Osteocyte (in vitro differentiated cells): ENCODE measurements at regions not wholly inside any gene's neighbourhood (a gene's known extent, or its start where the extent isn't known, plus 50 kb on each side); places are given as distances from the start of the nearest gene placed in this dataset.

Source experiments
- DNase-seq: peaks from one replicate; pipeline ENCODE4 v3.0.0; 2021; ENCODE audit warnings: mixed read lengths; ENCODE audit not compliant: unreplicated experiment; ENCODE audit errors: extremely low spot score
- H3K27ac Mint-ChIP-seq: one replicate; pipeline ENCODE4 v1.8.0; 2021; ENCODE audit warnings: mild to moderate bottlenecking, mixed read lengths; ENCODE audit not compliant: unreplicated experiment
- H3K27me3 Mint-ChIP-seq: one replicate; pipeline ENCODE4 v1.8.0; 2021; ENCODE audit warnings: mixed read lengths; ENCODE audit not compliant: unreplicated experiment
- H3K36me3 Mint-ChIP-seq: one replicate; pipeline ENCODE4 v1.8.0; 2021; ENCODE audit warnings: mixed read lengths; ENCODE audit not compliant: unreplicated experiment
- H3K4me1 Mint-ChIP-seq: one replicate; pipeline ENCODE4 v1.8.0; 2021; ENCODE audit warnings: mixed read lengths; ENCODE audit not compliant: unreplicated experiment
- H3K4me3 Mint-ChIP-seq: one replicate; pipeline ENCODE4 v1.8.0; 2021; ENCODE audit warnings: mild to moderate bottlenecking, moderate library complexity, mixed read lengths; ENCODE audit not compliant: unreplicated experiment
- H3K9me3 Mint-ChIP-seq: one replicate; pipeline ENCODE4 v1.8.0; 2021; ENCODE audit warnings: mixed read lengths; ENCODE audit not compliant: unreplicated experiment
- CTCF ChIP-seq: fragments of 200-600 bp; sonication (generic); IDR thresholded peaks from 2 replicates; pipeline ENCODE4 v1.5.0; 2021; ENCODE audit warnings: antibody characterized with exemption, mild to moderate bottlenecking, moderate library complexity

GRCh38 chr15:61301701-61302100 is 72.6 kb upstream of the RORA start:
- Mint-ChIP-seq H3K27me3 (peaks cover 5% of the 10 kb centered on the region), H3K27ac (no peak overlapping the region), H3K4me1 (no peaks in the 10 kb centered on the region), H3K9me3 (no peaks in the 10 kb centered on the region), H3K36me3 (no peaks in the 10 kb centered on the region), H3K4me3 (no peak overlapping the region)
- TF ChIP-seq CTCF = no peak
- DNase-seq = no peak

- Mint-ChIP-seq H3K4me1 (no peaks in the 10 kb centered on the region), H3K27me3 (peaks cover 7% of the 10 kb centered on the region), H3K36me3 (no peaks in the 10 kb centered on the region), H3K27ac (no peak overlapping the region), H3K4me3 (no peak overlapping the region), H3K9me3 (no peaks in the 10 kb centered on the region)
- TF ChIP-seq CTCF = no peak
- DNase-seq = no peak
Measured at GRCh38 chr15:61299075-61299763, 70.1 kb upstream of the RORA start.

GRCh38 chr15:61295239-61295638 is 66.1 kb upstream of the RORA start:
- Mint-ChIP-seq H3K9me3 (no peaks in the 10 kb centered on the region), H3K4me3 (no peak overlapping the region), H3K27me3 (peaks cover 14% of the 10 kb centered on the region), H3K27ac (no peak overlapping the region), H3K36me3 (no peaks in the 10 kb centered on the region), H3K4me1 (no peaks in the 10 kb centered on the region)
- no peak for TF ChIP-seq CTCF
- no peak for DNase-seq

- Mint-ChIP-seq H3K27ac (no peak overlapping the region), H3K27me3 (peaks cover 25% of the 10 kb centered on the region), H3K4me3 (no peak overlapping the region), H3K36me3 (no peaks in the 10 kb centered on the region), H3K9me3 (no peaks in the 10 kb centered on the region), H3K4me1 (no peaks in the 10 kb centered on the region)
- no peak for DNase-seq
- TF ChIP-seq CTCF = no peak
Measured at GRCh38 chr15:61282661-61283060, 53.6 kb upstream of the RORA start.

- no peak overlapping the region for H3K27ac Mint-ChIP-seq
- no peaks in the 10 kb centered on the region for H3K4me1 Mint-ChIP-seq
- no peak for TF ChIP-seq CTCF
- no peak overlapping the region for H3K4me3 Mint-ChIP-seq
- no peak for DNase-seq
- H3K36me3 Mint-ChIP-seq = no peaks in the 10 kb centered on the region
- no peaks in the 10 kb centered on the region for H3K9me3 Mint-ChIP-seq
- H3K27me3 Mint-ChIP-seq = peaks cover 24% of the 10 kb centered on the region
Measured at GRCh38 chr15:61281328-61281727, 52.2 kb upstream of the RORA start.
